ENCODE measurements at regions not wholly inside any gene's neighbourhood (a gene's known extent, or its start where the extent isn't known, plus 50 kb on each side); places are given as distances from the start of the nearest gene placed in this dataset.

DNA sequence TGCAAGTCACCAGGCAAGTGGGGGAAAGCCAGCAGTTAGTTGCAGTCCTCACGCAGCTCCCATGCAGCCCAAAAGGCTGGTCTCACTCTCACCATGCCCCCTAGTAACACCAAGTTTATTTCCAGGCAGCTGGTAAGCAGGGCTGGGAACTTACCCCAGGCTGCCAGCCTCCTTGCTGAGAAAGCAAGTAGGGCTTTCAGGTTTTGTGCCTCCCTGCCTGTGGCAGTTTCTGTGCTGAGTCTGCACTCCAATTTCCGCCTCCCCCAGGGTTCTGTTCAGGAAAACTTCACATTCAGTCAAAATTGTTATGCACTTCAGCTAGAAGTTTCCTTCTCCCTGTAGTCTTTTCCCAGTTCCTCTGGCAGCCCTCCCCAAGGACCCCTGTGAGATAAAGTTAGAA is 102.0 kb upstream of the SGIP1 start:
- ChIA-PET CTCF (interaction anchor here (8.3 kb wide), 1 partner anchor 12 kb away, joined by 91 read pairs; no protein-coding TSS in a partner anchor), POLR2A (no interaction called here)
- Histone ChIP-seq H3K4me2 (replicated peaks; ENCODE audit: low read depth, low read length, poor library complexity, severe bottlenecking) (no peak overlapping the region), H3K79me2 (ENCODE audit: control insufficient read depth, insufficient read depth, low read length) (no peaks in the 10 kb centered on the region), H4K20me1 (ENCODE audit: control insufficient read depth, insufficient read depth, low read length, poor library complexity, severe bottlenecking) (no peaks in the 10 kb centered on the region), H3K9ac (ENCODE audit: low read length) (no peak overlapping the region), H3K4me3 (ENCODE audit: control extremely low read depth in 1 of 5, extremely low read depth in 1 of 5, insufficient read depth in 1 of 5, low read depth in 2 of 5, low read length in 4 of 5) (no peak overlapping the region), H3K27me3 (replicated peaks in 1 of 4; ENCODE audit: control extremely low read depth in 1 of 4, control insufficient read depth in 3 of 4, insufficient read depth in 4 of 4, low read length in 3 of 4) (no peaks in the 10 kb centered on the region), H3K9me3 (ENCODE audit: control extremely low read depth in 1 of 3, control insufficient read depth in 2 of 3, insufficient read depth in 1 of 3, low read length in 2 of 3) (peaks cover 7 to 30% (median 20%) of the 10 kb centered on the region in 3 donors), H3K36me3 (replicated peaks in 1 of 2; ENCODE audit: control extremely low read depth in 1 of 2, control insufficient read depth in 1 of 2, extremely low read depth in 1 of 2, insufficient read depth in 2 of 2, low read length in 1 of 2) (no peaks in the 10 kb centered on the region), H3K4me1 (ENCODE audit: control insufficient read depth in 2 of 2, insufficient read depth in 2 of 2, low read length in 2 of 2) (peaks cover 8 to 9% of the 10 kb centered on the region in 2 donors), H2AFZ (ENCODE audit: insufficient read depth, low read depth, low read length, poor library complexity, severe bottlenecking) (no peak overlapping the region), H3K27ac (ENCODE audit: low read length in 2 of 2) (no peak overlapping the region)
- DNase-seq = no peak
- TF ChIP-seq, protein P1, sequence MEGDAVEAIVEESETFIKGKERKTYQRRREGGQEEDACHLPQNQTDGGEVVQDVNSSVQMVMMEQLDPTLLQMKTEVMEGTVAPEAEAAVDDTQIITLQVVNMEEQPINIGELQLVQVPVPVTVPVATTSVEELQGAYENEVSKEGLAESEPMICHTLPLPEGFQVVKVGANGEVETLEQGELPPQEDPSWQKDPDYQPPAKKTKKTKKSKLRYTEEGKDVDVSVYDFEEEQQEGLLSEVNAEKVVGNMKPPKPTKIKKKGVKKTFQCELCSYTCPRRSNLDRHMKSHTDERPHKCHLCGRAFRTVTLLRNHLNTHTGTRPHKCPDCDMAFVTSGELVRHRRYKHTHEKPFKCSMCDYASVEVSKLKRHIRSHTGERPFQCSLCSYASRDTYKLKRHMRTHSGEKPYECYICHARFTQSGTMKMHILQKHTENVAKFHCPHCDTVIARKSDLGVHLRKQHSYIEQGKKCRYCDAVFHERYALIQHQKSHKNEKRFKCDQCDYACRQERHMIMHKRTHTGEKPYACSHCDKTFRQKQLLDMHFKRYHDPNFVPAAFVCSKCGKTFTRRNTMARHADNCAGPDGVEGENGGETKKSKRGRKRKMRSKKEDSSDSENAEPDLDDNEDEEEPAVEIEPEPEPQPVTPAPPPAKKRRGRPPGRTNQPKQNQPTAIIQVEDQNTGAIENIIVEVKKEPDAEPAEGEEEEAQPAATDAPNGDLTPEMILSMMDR (IDR thresholded peaks at IDR 0.05) = no peak
- TF ChIP-seq EZH2 (IDR thresholded peaks at IDR 0.05; ENCODE audit: borderline replicate concordance, insufficient read depth, low read depth, low read length, poor library complexity, severe bottlenecking) = no peak
- intact Hi-C loops (cut with micrococcal nuclease) = no loop called here
- Mint-ChIP-seq H3K9me3 (ENCODE audit: insufficient read depth) (peaks cover 20% of the 10 kb centered on the region), H3K4me3 (no peak overlapping the region), H3K27ac (no peak overlapping the region), H3K4me1 (peaks cover 11% of the 10 kb centered on the region), H3K27me3 (no peaks in the 10 kb centered on the region)
- no CpG with 5 or more reads among the region's 2 CpGs for WGBS (ENCODE audit: insufficient coverage)
- ATAC-seq (ENCODE audit: low read depth) = no peak

DNA sequence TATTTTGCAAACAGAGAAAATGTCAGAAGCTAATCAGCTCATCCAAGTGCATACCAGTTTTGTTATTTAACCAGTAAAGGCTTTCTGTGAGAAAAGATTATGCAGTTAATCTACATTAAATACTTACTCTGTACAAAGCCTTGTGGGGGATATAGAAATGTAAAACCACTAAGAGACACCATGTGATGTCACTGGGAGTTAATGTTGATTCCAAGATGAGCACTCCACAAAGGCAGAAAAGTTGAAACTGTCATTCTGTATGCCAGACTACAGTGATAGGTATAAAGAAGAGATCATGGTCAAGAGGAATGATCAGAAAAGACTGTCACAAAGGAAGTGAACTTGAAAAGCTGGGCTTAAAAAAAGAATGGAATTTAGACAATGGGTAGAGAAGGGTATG is 100.3 kb upstream of the SGIP1 start:
- ChIA-PET POLR2A (no interaction called here), CTCF (interaction anchor here (1.2 to 8.3 kb wide), 2 partner anchors 11 to 31 kb away, joined by 4 to 91 read pairs; no protein-coding TSS in a partner anchor)
- Histone ChIP-seq H3K4me1 (ENCODE audit: control insufficient read depth in 2 of 2, insufficient read depth in 2 of 2, low read length in 2 of 2) (peaks cover 10 to 11% of the 10 kb centered on the region in 2 donors), H3K9ac (ENCODE audit: low read length) (no peak overlapping the region), H4K20me1 (ENCODE audit: control insufficient read depth, insufficient read depth, low read length, poor library complexity, severe bottlenecking) (no peaks in the 10 kb centered on the region), H3K4me2 (replicated peaks; ENCODE audit: low read depth, low read length, poor library complexity, severe bottlenecking) (no peak overlapping the region), H2AFZ (ENCODE audit: insufficient read depth, low read depth, low read length, poor library complexity, severe bottlenecking) (no peak overlapping the region), H3K79me2 (ENCODE audit: control insufficient read depth, insufficient read depth, low read length) (no peaks in the 10 kb centered on the region), H3K27ac (ENCODE audit: low read length in 2 of 2) (no peak overlapping the region), H3K36me3 (replicated peaks in 1 of 2; ENCODE audit: control extremely low read depth in 1 of 2, control insufficient read depth in 1 of 2, extremely low read depth in 1 of 2, insufficient read depth in 2 of 2, low read length in 1 of 2) (no peaks in the 10 kb centered on the region), H3K4me3 (ENCODE audit: control extremely low read depth in 1 of 5, extremely low read depth in 1 of 5, insufficient read depth in 1 of 5, low read depth in 2 of 5, low read length in 4 of 5) (no peak overlapping the region), H3K9me3 (ENCODE audit: control extremely low read depth in 1 of 3, control insufficient read depth in 2 of 3, insufficient read depth in 1 of 3, low read length in 2 of 3) (peaks cover 2 to 22% (median 13%) of the 10 kb centered on the region in 3 donors), H3K27me3 (replicated peaks in 1 of 4; ENCODE audit: control extremely low read depth in 1 of 4, control insufficient read depth in 3 of 4, insufficient read depth in 4 of 4, low read length in 3 of 4) (no peaks in the 10 kb centered on the region)
- Mint-ChIP-seq H3K27me3 (no peaks in the 10 kb centered on the region), H3K4me3 (no peak overlapping the region), H3K27ac (peak overlapping the region; percentile 6), H3K9me3 (ENCODE audit: insufficient read depth) (peaks cover 20% of the 10 kb centered on the region), H3K4me1 (peaks cover 17% of the 10 kb centered on the region)
- no peak for DNase-seq
- ATAC-seq (ENCODE audit: low read depth) = no peak
- TF ChIP-seq, protein P1 (IDR thresholded peaks at IDR 0.05) = no peak
- intact Hi-C loops (cut with micrococcal nuclease) = no loop called here

All from B cell (primary cell).